ENCODE measurements at regions not wholly inside any gene's neighbourhood (a gene's known extent, or its start where the extent isn't known, plus 50 kb on each side); places are given as distances from the start of the nearest gene placed in this dataset.

DNA sequence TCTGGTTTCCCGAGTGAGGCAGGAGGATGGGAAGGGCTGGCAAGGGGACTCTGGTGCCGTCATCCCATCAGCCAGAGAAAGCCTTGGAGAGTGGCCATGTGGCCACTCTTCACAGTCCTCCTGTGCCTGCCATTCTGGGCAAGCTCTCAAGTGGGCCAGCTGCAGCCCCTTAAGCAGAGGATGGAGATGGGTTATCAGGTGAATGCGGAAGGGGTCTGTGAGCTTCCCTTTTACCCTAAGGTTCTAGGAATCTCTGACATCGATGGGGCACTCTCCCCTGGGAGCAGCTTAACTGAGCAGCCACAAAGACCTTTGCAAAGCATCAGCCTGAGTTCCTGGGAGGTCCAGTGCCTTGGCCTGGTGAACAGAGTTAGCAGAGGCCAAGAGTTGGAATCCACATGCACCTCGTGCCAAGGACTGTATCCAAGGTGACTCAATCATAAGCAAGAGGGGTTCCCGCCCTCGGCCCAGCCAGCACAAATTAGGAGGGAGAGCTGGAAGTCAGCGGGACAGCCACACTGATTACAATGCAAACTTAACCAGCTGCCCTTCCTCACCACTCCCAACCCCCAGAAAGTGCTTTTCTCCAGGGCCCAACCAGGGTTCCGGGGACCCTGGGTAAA lies 193.6 kb downstream of the BUD13 start:
- TF ChIP-seq, protein P1, sequence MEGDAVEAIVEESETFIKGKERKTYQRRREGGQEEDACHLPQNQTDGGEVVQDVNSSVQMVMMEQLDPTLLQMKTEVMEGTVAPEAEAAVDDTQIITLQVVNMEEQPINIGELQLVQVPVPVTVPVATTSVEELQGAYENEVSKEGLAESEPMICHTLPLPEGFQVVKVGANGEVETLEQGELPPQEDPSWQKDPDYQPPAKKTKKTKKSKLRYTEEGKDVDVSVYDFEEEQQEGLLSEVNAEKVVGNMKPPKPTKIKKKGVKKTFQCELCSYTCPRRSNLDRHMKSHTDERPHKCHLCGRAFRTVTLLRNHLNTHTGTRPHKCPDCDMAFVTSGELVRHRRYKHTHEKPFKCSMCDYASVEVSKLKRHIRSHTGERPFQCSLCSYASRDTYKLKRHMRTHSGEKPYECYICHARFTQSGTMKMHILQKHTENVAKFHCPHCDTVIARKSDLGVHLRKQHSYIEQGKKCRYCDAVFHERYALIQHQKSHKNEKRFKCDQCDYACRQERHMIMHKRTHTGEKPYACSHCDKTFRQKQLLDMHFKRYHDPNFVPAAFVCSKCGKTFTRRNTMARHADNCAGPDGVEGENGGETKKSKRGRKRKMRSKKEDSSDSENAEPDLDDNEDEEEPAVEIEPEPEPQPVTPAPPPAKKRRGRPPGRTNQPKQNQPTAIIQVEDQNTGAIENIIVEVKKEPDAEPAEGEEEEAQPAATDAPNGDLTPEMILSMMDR (CRISPR knock-in tag; IDR thresholded peaks at IDR 0.05), result no peak
- TF ChIP-seq ZNF335 (CRISPR knock-in tag; IDR thresholded peaks at IDR 0.05), result no peak

Measured in HepG2 (cell line).